PC-3 (cell line): ENCODE measurements at regions not wholly inside any gene's neighbourhood (a gene's known extent, or its start where the extent isn't known, plus 50 kb on each side); places are given as distances from the start of the nearest gene placed in this dataset.

ENCODE experiments used
- CTCF ChIP-seq: fragments of 300-600 bp; sonication (generic); conservative IDR thresholded peaks from 2 replicates; pipeline ENCODE4 v1.5.1; 2017; ENCODE audit warnings: antibody characterized with exemption, low read depth, mild to moderate bottlenecking, low read length
- EZH2phosphoT487 ChIP-seq: fragments of 300-600 bp; sonication (generic); IDR thresholded peaks from 2 replicates; pipeline ENCODE4 v1.6.1; 2018; ENCODE audit warnings: mild to moderate bottlenecking, antibody characterized with exemption, low read length, borderline replicate concordance

GRCh38 chr9:78835928-78836450 is 539.1 kb downstream of the PSAT1 start:
- no peak for TF ChIP-seq CTCF
- no peak for TF ChIP-seq EZH2phosphoT487
